LNCaP clone FGC (cell line): ENCODE measurements at regions not wholly inside any gene's neighbourhood (a gene's known extent, or its start where the extent isn't known, plus 50 kb on each side); places are given as distances from the start of the nearest gene placed in this dataset.

ENCODE experiments used
- DNase-seq: peaks from one replicate; pipeline ENCODE4 v3.0.0-alpha.2; 2011; ENCODE audit warnings: low read depth
- H3K4me3 ChIP-seq: 2 replicates; pipeline ENCODE4 v1.5.1; 2011; ENCODE audit warnings: mild to moderate bottlenecking, low read depth, low read length, control low read depth
- TF ChIP-seq, protein P1 (sequence below): IDR thresholded peaks from 2 replicates; pipeline ENCODE4 v1.5.1; 2012; ENCODE audit warnings: mild to moderate bottlenecking; ENCODE audit not compliant: control insufficient read depth, insufficient read depth; ENCODE audit errors: extremely low read depth

DNA sequence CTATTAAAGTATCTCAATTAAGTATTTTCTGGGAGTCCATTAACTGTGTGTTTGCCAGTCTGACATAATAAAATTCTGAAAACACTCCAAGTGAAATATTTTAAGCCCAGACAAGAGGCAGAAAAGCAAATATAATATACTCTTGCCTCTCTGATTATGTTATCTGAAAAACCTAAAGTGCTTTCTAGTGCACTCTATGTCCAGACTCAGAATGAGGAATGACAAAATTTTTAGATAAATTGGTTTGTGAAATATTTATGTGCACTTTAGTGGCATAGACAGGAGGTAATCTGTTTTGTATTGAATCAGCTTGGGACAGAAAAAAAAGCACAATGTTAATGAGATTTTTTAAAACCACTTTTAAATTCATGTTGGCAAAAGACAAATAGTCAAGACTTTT is 508.2 kb upstream of the SUCLG2 start:
- DNase-seq, result no peak
- TF ChIP-seq, protein P1, sequence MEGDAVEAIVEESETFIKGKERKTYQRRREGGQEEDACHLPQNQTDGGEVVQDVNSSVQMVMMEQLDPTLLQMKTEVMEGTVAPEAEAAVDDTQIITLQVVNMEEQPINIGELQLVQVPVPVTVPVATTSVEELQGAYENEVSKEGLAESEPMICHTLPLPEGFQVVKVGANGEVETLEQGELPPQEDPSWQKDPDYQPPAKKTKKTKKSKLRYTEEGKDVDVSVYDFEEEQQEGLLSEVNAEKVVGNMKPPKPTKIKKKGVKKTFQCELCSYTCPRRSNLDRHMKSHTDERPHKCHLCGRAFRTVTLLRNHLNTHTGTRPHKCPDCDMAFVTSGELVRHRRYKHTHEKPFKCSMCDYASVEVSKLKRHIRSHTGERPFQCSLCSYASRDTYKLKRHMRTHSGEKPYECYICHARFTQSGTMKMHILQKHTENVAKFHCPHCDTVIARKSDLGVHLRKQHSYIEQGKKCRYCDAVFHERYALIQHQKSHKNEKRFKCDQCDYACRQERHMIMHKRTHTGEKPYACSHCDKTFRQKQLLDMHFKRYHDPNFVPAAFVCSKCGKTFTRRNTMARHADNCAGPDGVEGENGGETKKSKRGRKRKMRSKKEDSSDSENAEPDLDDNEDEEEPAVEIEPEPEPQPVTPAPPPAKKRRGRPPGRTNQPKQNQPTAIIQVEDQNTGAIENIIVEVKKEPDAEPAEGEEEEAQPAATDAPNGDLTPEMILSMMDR, result no peak
- H3K4me3 ChIP-seq, result no peak overlapping the region

DNA sequence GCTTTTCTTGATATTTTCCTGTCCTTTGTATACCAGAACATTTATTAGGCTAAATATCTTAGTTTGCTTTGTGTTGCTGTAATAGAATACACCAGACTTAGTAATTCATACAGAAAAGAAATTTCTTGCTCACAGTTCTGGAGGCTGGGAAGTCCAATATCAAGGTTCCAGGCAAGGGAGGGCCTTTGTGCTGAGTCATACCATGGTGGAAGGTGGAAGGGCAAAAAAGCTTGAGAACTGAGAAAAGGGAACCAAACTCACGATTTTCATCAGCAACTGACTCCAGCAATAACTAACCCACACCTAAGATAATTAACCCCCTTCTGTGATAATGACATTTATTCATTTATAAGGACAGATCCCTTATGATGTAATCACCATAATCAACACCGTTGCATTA is 496.9 kb upstream of the SUCLG2 start:
- TF ChIP-seq, protein P1, result no peak
- H3K4me3 ChIP-seq, result no peak overlapping the region
- no peak for DNase-seq

DNA sequence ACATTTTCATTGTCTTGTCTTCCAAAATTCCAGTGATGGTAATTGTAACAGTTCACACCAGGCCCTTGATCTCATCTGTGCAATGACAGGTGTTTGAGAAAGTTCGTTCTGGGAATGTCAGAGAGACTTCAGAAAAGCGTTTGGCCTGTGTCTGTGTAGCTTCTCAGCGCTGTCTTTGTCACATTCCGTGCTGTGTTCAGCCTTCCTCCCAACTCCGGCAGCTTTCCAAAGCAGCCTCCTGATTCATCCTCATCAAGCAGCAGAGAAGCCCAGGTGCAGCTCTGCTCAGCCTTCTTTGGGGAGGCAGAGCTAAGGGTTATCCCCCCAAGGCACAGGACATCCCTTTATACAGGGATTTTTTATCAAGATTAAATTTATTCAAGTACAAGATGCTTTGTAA is 494.0 kb upstream of the SUCLG2 start:
- DNase-seq, result no peak
- H3K4me3 ChIP-seq, result no peak overlapping the region
- TF ChIP-seq, protein P1, result no peak

GRCh38 chr3:68142441-68142840 is 488.0 kb upstream of the SUCLG2 start:
- TF ChIP-seq, protein P1, result no peak
- DNase-seq, result no peak
- H3K4me3 ChIP-seq, result no peak overlapping the region

- TF ChIP-seq, protein P1, result no peak
- H3K4me3 ChIP-seq, result no peak overlapping the region
- DNase-seq, result no peak
These were observed 485.5 kb upstream of the SUCLG2 start for GRCh38 chr3:68139897-68140296.

GRCh38 chr3:68136411-68136810 is 482.0 kb upstream of the SUCLG2 start:
- no peak overlapping the region for H3K4me3 ChIP-seq
- DNase-seq, result no peak
- TF ChIP-seq, protein P1, result no peak

GRCh38 chr3:68135067-68135466 is 480.7 kb upstream of the SUCLG2 start:
- H3K4me3 ChIP-seq, result no peak overlapping the region
- TF ChIP-seq, protein P1, result no peak
- DNase-seq, result no peak
